IMR-90 (cell line): ENCODE measurements at regions not wholly inside any gene's neighbourhood (a gene's known extent, or its start where the extent isn't known, plus 50 kb on each side); places are given as distances from the start of the nearest gene placed in this dataset.

Experiments used
- ATAC-seq: fragments of 200-7000 bp; cut with Tn5 transposase; 2 replicates; pipeline ENCODE4 v1.9.1; 2020; ENCODE audit warnings: low read depth, mild to moderate bottlenecking, moderate library complexity
- BruUV-seq: library from RNA; stranded (reverse); fragments of 400-500 nt; replicated peaks from 2 replicates; lab custom pipeline; 2021; lab: Mats Ljungman, UMichigan
- CTCF ChIA-PET: fragments of 300-600 bp; formaldehyde crosslinking; extraction: SDS; loops from one replicate; lab custom pipeline; 2021; ENCODE audit warnings: antibody characterized with exemption; lab: Yijun Ruan, JAX
- POLR2A ChIA-PET: fragments of 300-600 bp; sonication (Branson Sonifier 250); formaldehyde crosslinking; loops from one replicate; lab custom pipeline; 2022; ENCODE audit warnings: antibody characterized with exemption; ENCODE audit not compliant: unreplicated experiment; lab: Charles Lee
- DNase-seq: peaks from one replicate; pipeline ENCODE4 v3.0.0; 2013
- H2AFZ ChIP-seq: replicated peaks from 2 replicates; pipeline ENCODE3; 2013; ENCODE audit warnings: low read length, mild to moderate bottlenecking; ENCODE audit not compliant: poor library complexity
- H2AK5ac ChIP-seq: 2 replicates; pipeline ENCODE4 v1.6.1; 2013; ENCODE audit warnings: low read depth, low read length, inconsistent platforms
- H2AK9ac ChIP-seq: replicated peaks from 2 replicates; pipeline ENCODE3; 2013; ENCODE audit warnings: mild to moderate bottlenecking, low read depth, low read length, moderate library complexity; ENCODE audit not compliant: poor library complexity
- H2BK120ac ChIP-seq: 2 replicates; pipeline ENCODE4 v1.6.1; 2013; ENCODE audit warnings: low read depth, low read length, inconsistent platforms
- H2BK15ac ChIP-seq: 3 replicates; pipeline ENCODE4 v1.6.1; 2013; ENCODE audit warnings: low read depth, low read length, inconsistent platforms
- H2BK20ac ChIP-seq: 2 replicates; pipeline ENCODE4 v1.6.1; 2013; ENCODE audit warnings: low read depth, mild to moderate bottlenecking, inconsistent platforms, low read length, moderate library complexity
- H2BK5ac ChIP-seq: 2 replicates; pipeline ENCODE4 v1.6.1; 2013; ENCODE audit warnings: mild to moderate bottlenecking, low read depth, low read length, inconsistent platforms; ENCODE audit not compliant: poor library complexity, severe bottlenecking
- H3K14ac ChIP-seq: replicated peaks from 2 replicates; pipeline ENCODE4 v1.6.1; 2013; ENCODE audit warnings: low read depth, low read length, inconsistent platforms
- H3K18ac ChIP-seq: 2 replicates; pipeline ENCODE4 v1.6.1; 2013; ENCODE audit warnings: low read depth, low read length, control low read depth
- H3K23ac ChIP-seq: 2 replicates; pipeline ENCODE4 v1.6.1; 2013; ENCODE audit warnings: low read depth, low read length, inconsistent platforms
- H3K27ac ChIP-seq: 2 replicates; pipeline ENCODE4 v1.5.1; 2013; ENCODE audit warnings: mild to moderate bottlenecking, control low read depth, low read length; ENCODE audit not compliant: insufficient read depth
- H3K27me3 ChIP-seq: 2 replicates; pipeline ENCODE4 v1.6.1; 2013; ENCODE audit warnings: low read length; ENCODE audit not compliant: control insufficient read depth, insufficient read depth
- H3K36me3 ChIP-seq: 2 replicates; pipeline ENCODE4 v1.6.1; 2013; ENCODE audit warnings: low read length, mixed read lengths; ENCODE audit not compliant: control insufficient read depth, insufficient read depth
- H3K4ac ChIP-seq: 2 replicates; pipeline ENCODE4 v1.6.1; 2013; ENCODE audit warnings: low read depth, low read length, inconsistent platforms
- H3K4me1 ChIP-seq: 2 replicates; pipeline ENCODE4 v1.6.1; 2013; ENCODE audit warnings: low read length, mixed read lengths; ENCODE audit not compliant: control insufficient read depth, insufficient read depth
- H3K4me2 ChIP-seq: 2 replicates; pipeline ENCODE4 v1.6.1; 2013; ENCODE audit warnings: low read depth, mild to moderate bottlenecking, control low read depth, low read length, moderate library complexity
- H3K4me3 ChIP-seq: 2 replicates; pipeline ENCODE4 v1.5.1; 2013; ENCODE audit warnings: low read depth, mild to moderate bottlenecking, control low read depth, low read length, moderate library complexity; ENCODE audit not compliant: insufficient read depth
- H3K56ac ChIP-seq: 2 replicates; pipeline ENCODE4 v1.6.1; 2013; ENCODE audit warnings: low read length, inconsistent platforms; ENCODE audit not compliant: insufficient read depth; ENCODE audit errors: extremely low read depth
- H3K79me1 ChIP-seq, 2 experiments: 2 replicates each; pipeline ENCODE4 v1.6.1; 2013; ENCODE audit warnings: low read length in 2 of 2, inconsistent platforms in 1 of 2, low read depth in 1 of 2
- H3K9ac ChIP-seq: 2 replicates; pipeline ENCODE4 v1.6.1; 2013; ENCODE audit warnings: low read depth, low read length, control low read depth
- H3K9me1 ChIP-seq: 2 replicates; pipeline ENCODE4 v1.6.1; 2013; ENCODE audit warnings: low read length, inconsistent platforms; ENCODE audit not compliant: insufficient read depth
- H3K9me3 ChIP-seq: 2 replicates; pipeline ENCODE4 v1.6.1; 2013; ENCODE audit warnings: low read length; ENCODE audit not compliant: control insufficient read depth, insufficient read depth
- H4K20me1 ChIP-seq: 2 replicates; pipeline ENCODE4 v1.6.1; 2013; ENCODE audit warnings: low read length, inconsistent platforms; ENCODE audit not compliant: insufficient read depth
- H4K5ac ChIP-seq: 2 replicates; pipeline ENCODE4 v1.6.1; 2013; ENCODE audit warnings: mild to moderate bottlenecking, low read depth, low read length, control low read depth
- H4K8ac ChIP-seq, 2 experiments: 2 replicates each; pipeline ENCODE4 v1.6.1; 2013; ENCODE audit warnings: low read depth in 2 of 2, low read length in 2 of 2, control low read depth in 1 of 2, inconsistent platforms in 1 of 2
- H4K91ac ChIP-seq: 2 replicates; pipeline ENCODE4 v1.6.1; 2013; ENCODE audit warnings: low read depth, low read length, inconsistent platforms; ENCODE audit not compliant: insufficient read depth
- BHLHE40 ChIP-seq: fragments of 150-350 bp; IDR thresholded peaks from 2 replicates; pipeline ENCODE4 v1.6.1; 2016; ENCODE audit warnings: mild to moderate bottlenecking, low read depth, low read length
- CEBPB ChIP-seq: IDR thresholded peaks from 2 replicates; pipeline ENCODE4 v1.6.1; 2012; ENCODE audit warnings: low read depth, low read length, improper control_type of control experiment
- CHD1 ChIP-seq: IDR thresholded peaks from 2 replicates; pipeline ENCODE4 v1.6.1; 2012; ENCODE audit warnings: low read depth, low read length, improper control_type of control experiment
- FOS ChIP-seq: fragments of 150-350 bp; IDR thresholded peaks from 2 replicates; pipeline ENCODE4 v1.6.1; 2016; ENCODE audit warnings: low read depth, low read length
- MAFK ChIP-seq: IDR thresholded peaks from 2 replicates; pipeline ENCODE4 v1.6.1; 2012; ENCODE audit warnings: low read depth, low read length, improper control_type of control experiment
- MAZ ChIP-seq: IDR thresholded peaks from 2 replicates; pipeline ENCODE4 v1.6.1; 2012; ENCODE audit warnings: low read depth, mild to moderate bottlenecking, low read length, improper control_type of control experiment, moderate library complexity, borderline replicate concordance
- MXI1 ChIP-seq: IDR thresholded peaks from 2 replicates; pipeline ENCODE4 v1.6.1; 2012; ENCODE audit warnings: low read depth, mild to moderate bottlenecking, low read length, moderate library complexity, borderline replicate concordance
- NFE2L2 ChIP-seq: fragments of 150-350 bp; IDR thresholded peaks from 2 replicates; pipeline ENCODE4 v1.6.1; 2016; ENCODE audit warnings: low read depth, mild to moderate bottlenecking, low read length
- POLR2A ChIP-seq: IDR thresholded peaks from 2 replicates; pipeline ENCODE4 v1.6.1; 2012; ENCODE audit warnings: mild to moderate bottlenecking, low read depth, low read length
- RAD21 ChIP-seq: IDR thresholded peaks from 2 replicates; pipeline ENCODE4 v1.6.1; 2012; ENCODE audit warnings: low read length, improper control_type of control experiment
- RCOR1 ChIP-seq: IDR thresholded peaks from 2 replicates; pipeline ENCODE4 v1.6.1; 2012; ENCODE audit warnings: mild to moderate bottlenecking, low read length, improper control_type of control experiment; ENCODE audit not compliant: insufficient replicate concordance
- RFX5 ChIP-seq: IDR thresholded peaks from 2 replicates; pipeline ENCODE4 v1.8.0; 2012; ENCODE audit warnings: low read depth, mild to moderate bottlenecking, low read length, moderate library complexity
- SMC3 ChIP-seq: fragments of 150-350 bp; IDR thresholded peaks from 2 replicates; pipeline ENCODE4 v1.6.1; 2016; ENCODE audit warnings: low read depth, mild to moderate bottlenecking, antibody characterized with exemption, low read length, moderate library complexity
- WGBS, 2 experiments: methylation state at CpG; one replicate each; pipeline versions ENCODE4 v1.1.5 to v1.1.7; 2013; ENCODE audit warnings: missing lambda C conversion rate in 2 of 2; ENCODE audit not compliant: insufficient read length in 1 of 2; ENCODE audit errors: extremely low coverage in 2 of 2; 5-methylcytosine and 5-hydroxymethylcytosine counted together
- dilution Hi-C: fragments of 300-500 bp; cut with HindIII; formaldehyde crosslinking; loops from one replicate; pipeline ENCODE4 v1.14.3; 2018; ENCODE audit warnings: low sequenced_read_pairs; ENCODE audit not compliant: unreplicated experiment
- in situ Hi-C: fragments of 300-500 bp; cut with MboI; formaldehyde crosslinking; loops from 3 replicates; pipeline ENCODE4 v1.14.3; 2019; ENCODE audit warnings: low sequenced_read_pairs, inconsistent platforms, mixed read lengths
- intact Hi-C: fragments of 100-400 bp; cut with micrococcal nuclease; formaldehyde crosslinking; loops from 2 replicates; pipeline ENCODE4 v1.10.0; 2022

DNA sequence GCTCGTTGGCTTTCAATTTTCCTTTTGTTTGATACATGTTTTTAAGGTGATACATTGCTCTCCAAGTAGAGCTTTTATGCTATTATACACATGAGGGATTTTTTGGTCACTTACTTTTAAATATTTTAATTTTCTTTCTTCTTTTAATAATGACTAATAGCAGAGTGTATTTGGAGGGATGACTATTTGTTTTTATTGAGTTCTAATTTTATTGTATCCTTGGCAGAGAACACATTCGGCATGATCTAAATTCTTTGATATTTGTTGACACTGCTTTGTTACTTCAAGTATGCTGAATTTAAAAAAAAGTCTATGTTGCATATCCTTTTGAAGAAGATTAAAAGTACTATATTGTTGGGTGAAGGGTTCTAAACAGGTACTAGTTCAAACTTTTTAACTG, 149.9 kb upstream of the PDZRN3 start:
- Histone ChIP-seq H3K56ac (no peak overlapping the region), H3K9me3 (0 out of 2 replicates have a peak, but pooled peaks cover 2% of the 10 kb centered on the region), H4K5ac (no peak overlapping the region), H2AFZ (no peak overlapping the region), H3K4ac (no peak overlapping the region), H4K20me1 (no peaks in the 10 kb centered on the region), H3K9ac (no peak overlapping the region), H3K4me3 (no peak overlapping the region), H2AK5ac (no peak overlapping the region), H2AK9ac (no peak overlapping the region), H2BK120ac (no peak overlapping the region), H3K9me1 (no peaks in the 10 kb centered on the region), H3K14ac (no peak overlapping the region), H3K4me2 (no peak overlapping the region), H3K18ac (no peak overlapping the region), H2BK5ac (no peak overlapping the region), H3K36me3 (no peaks in the 10 kb centered on the region), H3K4me1 (no peaks in the 10 kb centered on the region), H3K27ac (no peak overlapping the region), H3K79me1 (no peaks in the 10 kb centered on the region), H4K91ac (no peak overlapping the region), H3K27me3 (no peaks in the 10 kb centered on the region), H4K8ac (no peak overlapping the region), H2BK15ac (no peak overlapping the region), H2BK20ac (no peak overlapping the region), H3K23ac (no peak overlapping the region)
- no TSS peak for BruUV-seq
- ChIA-PET CTCF (interaction anchor here (0.8 kb wide), 1 partner anchor 149 kb away, joined by 3 read pairs; no protein-coding TSS in a partner anchor), POLR2A (no interaction called here)
- intact Hi-C loops = no loop called here
- ATAC-seq (peak; percentile 27; the same call in 1 of the 2 replicates), DNase-seq (no peak)
- WGBS, 2 experiments = no CpG with 5 or more reads among the region's 2 CpGs
- in situ Hi-C loops = no loop called here
- no peak for TF ChIP-seq MAFK
- no peak for TF ChIP-seq RFX5
- TF ChIP-seq MXI1 = no peak
- TF ChIP-seq FOS = no peak
- no peak for TF ChIP-seq POLR2A
- TF ChIP-seq NFE2L2 = no peak
- TF ChIP-seq RCOR1 = no peak
- TF ChIP-seq CHD1 = no peak
- TF ChIP-seq MAZ = no peak
- no peak for TF ChIP-seq RAD21
- TF ChIP-seq SMC3 = no peak
- TF ChIP-seq BHLHE40 = no peak
- no peak for TF ChIP-seq CEBPB
- dilution Hi-C loops = no loop called here
